Breast epithelium (tissue), 3 donors: ENCODE measurements at regions not wholly inside any gene's neighbourhood (a gene's known extent, or its start where the extent isn't known, plus 50 kb on each side); places are given as distances from the start of the nearest gene placed in this dataset.
"Not testable (repeated sequence)": the region's sequence is repeated elsewhere in the genome, so short reads cannot be mapped to it uniquely, and the experiment has no call there.

ENCODE experiments used
- POLR2A ChIP-seq: fragments of 450-650 bp; IDR thresholded peaks from one replicate; pipeline ENCODE4 v1.6.1; 2016; ENCODE audit warnings: antibody characterized with exemption, mild to moderate bottlenecking, moderate library complexity
- TF ChIP-seq, protein P1 (sequence below), 3 donors: fragments of 450-650 bp; IDR thresholded peaks; one replicate each; pipeline ENCODE4 v1.5.1; 2016 to 2017; ENCODE audit warnings: antibody characterized with exemption in 3 of 3, mild to moderate bottlenecking in 3 of 3, moderate library complexity in 3 of 3

DNA sequence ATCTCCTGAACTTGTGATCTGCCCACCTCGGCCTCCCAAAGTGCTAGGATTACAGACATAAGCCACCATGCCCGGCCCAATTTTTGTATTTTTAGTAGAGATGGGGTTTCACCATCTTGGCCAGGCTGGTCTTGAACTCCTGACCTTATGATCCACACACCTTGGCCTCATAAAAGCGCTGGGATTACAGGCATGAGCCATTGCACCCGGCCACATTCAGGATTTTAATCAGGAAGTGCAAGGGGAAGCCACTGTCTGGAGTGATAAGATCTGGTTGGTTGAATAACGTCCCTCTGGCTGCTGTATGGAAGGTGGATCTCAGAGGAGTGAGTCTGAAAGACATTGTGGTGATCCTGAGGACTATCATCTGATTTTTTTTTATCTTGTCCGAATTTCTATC, 196.3 kb upstream of the ARL4C start:
- TF ChIP-seq, protein P1, sequence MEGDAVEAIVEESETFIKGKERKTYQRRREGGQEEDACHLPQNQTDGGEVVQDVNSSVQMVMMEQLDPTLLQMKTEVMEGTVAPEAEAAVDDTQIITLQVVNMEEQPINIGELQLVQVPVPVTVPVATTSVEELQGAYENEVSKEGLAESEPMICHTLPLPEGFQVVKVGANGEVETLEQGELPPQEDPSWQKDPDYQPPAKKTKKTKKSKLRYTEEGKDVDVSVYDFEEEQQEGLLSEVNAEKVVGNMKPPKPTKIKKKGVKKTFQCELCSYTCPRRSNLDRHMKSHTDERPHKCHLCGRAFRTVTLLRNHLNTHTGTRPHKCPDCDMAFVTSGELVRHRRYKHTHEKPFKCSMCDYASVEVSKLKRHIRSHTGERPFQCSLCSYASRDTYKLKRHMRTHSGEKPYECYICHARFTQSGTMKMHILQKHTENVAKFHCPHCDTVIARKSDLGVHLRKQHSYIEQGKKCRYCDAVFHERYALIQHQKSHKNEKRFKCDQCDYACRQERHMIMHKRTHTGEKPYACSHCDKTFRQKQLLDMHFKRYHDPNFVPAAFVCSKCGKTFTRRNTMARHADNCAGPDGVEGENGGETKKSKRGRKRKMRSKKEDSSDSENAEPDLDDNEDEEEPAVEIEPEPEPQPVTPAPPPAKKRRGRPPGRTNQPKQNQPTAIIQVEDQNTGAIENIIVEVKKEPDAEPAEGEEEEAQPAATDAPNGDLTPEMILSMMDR (IDR thresholded peaks at IDR 0.05), result not testable (repeated sequence)
- TF ChIP-seq POLR2A, result not testable (repeated sequence)
